ENCODE measurements at regions not wholly inside any gene's neighbourhood (a gene's known extent, or its start where the extent isn't known, plus 50 kb on each side); places are given as distances from the start of the nearest gene placed in this dataset.
"Not testable (repeated sequence)": the region's sequence is repeated elsewhere in the genome, so short reads cannot be mapped to it uniquely, and the experiment has no call there.

- DNase-seq: no peak
Observed at GRCh38 chr6:67839818-67840217, 795.3 kb upstream of the ADGRB3 start.

- DNase-seq: no peak
Observed at GRCh38 chr6:67825201-67825895, 809.7 kb upstream of the ADGRB3 start.

GRCh38 chr6:67818322-67818721 lies 816.8 kb upstream of the ADGRB3 start:
- no peak for DNase-seq

- DNase-seq: no peak
Observed at GRCh38 chr6:67815623-67816022, 819.5 kb upstream of the ADGRB3 start.

- no peak for DNase-seq
Observed at GRCh38 chr6:67814262-67814661, 820.8 kb upstream of the ADGRB3 start.

- DNase-seq: no peak
Observed at GRCh38 chr6:67812693-67813092, 822.4 kb upstream of the ADGRB3 start.

- DNase-seq: no peak
Observed at GRCh38 chr6:67812125-67812524, 823.0 kb upstream of the ADGRB3 start.

GRCh38 chr6:67811239-67812037 lies 823.6 kb upstream of the ADGRB3 start:
- DNase-seq: no peak

GRCh38 chr6:67804808-67805207 lies 830.3 kb upstream of the ADGRB3 start:
- not testable (repeated sequence) for DNase-seq

GRCh38 chr6:67802771-67803170 lies 832.3 kb upstream of the ADGRB3 start:
- no peak for DNase-seq

GRCh38 chr6:67792996-67793395 lies 842.1 kb upstream of the ADGRB3 start:
- DNase-seq: no peak

GRCh38 chr6:67790569-67790968 lies 844.5 kb upstream of the ADGRB3 start:
- DNase-seq: no peak

- DNase-seq: not testable (repeated sequence)
Observed at GRCh38 chr6:67787119-67787518, 848.0 kb upstream of the ADGRB3 start.

GRCh38 chr6:67779876-67780275 lies 855.2 kb upstream of the ADGRB3 start:
- no peak for DNase-seq

GRCh38 chr6:67775333-67775732 lies 859.7 kb upstream of the ADGRB3 start:
- no peak for DNase-seq

GRCh38 chr6:67768972-67769371 lies 866.1 kb upstream of the ADGRB3 start:
- no peak for DNase-seq

GRCh38 chr6:67767046-67767822 lies 867.8 kb upstream of the ADGRB3 start:
- DNase-seq: not testable (repeated sequence)

GRCh38 chr6:67766057-67766456 lies 869.0 kb upstream of the ADGRB3 start:
- no peak for DNase-seq

- DNase-seq: no peak
Observed at GRCh38 chr6:67759001-67759400, 876.1 kb upstream of the ADGRB3 start.

- no peak for DNase-seq
Observed at GRCh38 chr6:67757465-67758033, 877.5 kb upstream of the ADGRB3 start.

GRCh38 chr6:67748521-67748920 lies 886.6 kb upstream of the ADGRB3 start:
- no peak for DNase-seq

- DNase-seq: no peak
Observed at GRCh38 chr6:67736816-67737215, 898.3 kb upstream of the ADGRB3 start.

- no peak for DNase-seq
Observed at GRCh38 chr6:67736161-67736560, 898.9 kb upstream of the ADGRB3 start.
